ACC112 (cell line): ENCODE measurements at regions not wholly inside any gene's neighbourhood (a gene's known extent, or its start where the extent isn't known, plus 50 kb on each side); places are given as distances from the start of the nearest gene placed in this dataset.

ENCODE experiments used
- H2AFZ ChIP-seq: fragments of 200-600 bp; sonication (generic); one replicate; pipeline ENCODE4 v1.6.0; 2017; ENCODE audit warnings: antibody characterized with exemption, low read length; ENCODE audit not compliant: unreplicated experiment
- H3K27ac ChIP-seq: fragments of 200-600 bp; sonication (generic); 2 replicates; pipeline ENCODE4 v1.5.1; 2014; ENCODE audit warnings: low read depth, mild to moderate bottlenecking, antibody characterized with exemption, low read length, moderate library complexity
- H3K27me3 ChIP-seq: fragments of 200-600 bp; sonication (generic); 2 replicates; pipeline ENCODE4 v1.6.1; 2014; ENCODE audit warnings: mild to moderate bottlenecking, antibody characterized with exemption, low read length, moderate library complexity, mixed read lengths; ENCODE audit not compliant: insufficient read depth
- H3K36me3 ChIP-seq: fragments of 200-600 bp; sonication (generic); 2 replicates; pipeline ENCODE4 v1.6.1; 2016; ENCODE audit warnings: mild to moderate bottlenecking, antibody characterized with exemption, low read length, moderate library complexity, mixed read lengths; ENCODE audit not compliant: insufficient read depth
- H3K4me1 ChIP-seq: fragments of 200-600 bp; sonication (generic); one replicate; pipeline ENCODE4 v1.6.1; 2016; ENCODE audit warnings: low read length, mixed read lengths; ENCODE audit not compliant: insufficient read depth, unreplicated experiment, control insufficient read depth
- H3K4me3 ChIP-seq: fragments of 200-600 bp; sonication (generic); 2 replicates; pipeline ENCODE4 v1.5.1; 2014; ENCODE audit warnings: mild to moderate bottlenecking, low read depth, low read length
- H3K79me2 ChIP-seq: fragments of 200-600 bp; sonication (generic); one replicate; pipeline ENCODE4 v1.6.0; 2016; ENCODE audit warnings: low read length; ENCODE audit not compliant: control insufficient read depth, unreplicated experiment, insufficient read depth

DNA sequence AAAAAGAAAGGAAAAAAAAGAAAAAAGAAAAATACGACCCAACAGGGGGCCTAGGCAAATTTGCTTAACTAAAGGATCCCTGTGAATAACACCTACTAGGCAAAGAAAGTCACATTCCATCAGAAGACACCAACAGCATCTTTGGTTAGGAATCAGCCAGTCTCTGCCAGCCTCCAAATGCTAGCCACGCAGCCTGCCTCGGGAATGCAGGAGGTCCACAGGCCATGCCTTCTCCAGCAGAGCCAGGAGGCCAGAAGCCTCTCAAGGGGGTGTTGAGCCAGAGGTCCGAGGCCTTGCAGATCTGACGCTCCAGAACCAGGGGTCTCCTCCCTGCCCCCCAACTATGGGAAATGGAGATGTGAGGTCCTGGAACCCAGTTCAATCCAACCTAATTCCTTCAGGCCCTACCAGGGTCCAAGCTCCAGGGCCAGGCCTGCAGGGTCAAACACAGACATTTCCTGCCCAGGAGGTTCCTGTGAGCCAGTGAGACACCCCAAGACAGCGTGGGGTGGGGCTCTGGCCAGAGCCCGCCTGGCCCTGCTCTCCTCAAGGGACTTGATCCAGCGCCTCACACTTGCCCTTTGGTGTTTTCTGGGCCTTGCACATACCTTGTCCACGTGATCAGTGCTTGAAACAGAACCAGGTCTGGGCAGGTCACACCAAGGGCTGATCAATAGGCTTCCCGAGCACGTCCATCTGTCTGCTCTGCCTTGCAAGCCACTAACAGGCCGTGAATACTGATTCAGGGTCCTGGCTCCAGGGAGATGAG, 289.6 kb upstream of the ID2 start:
- Histone ChIP-seq H3K79me2 (no peaks in the 10 kb centered on the region), H3K4me3 (no peak overlapping the region), H2AFZ (no peak overlapping the region), H3K27me3 (no peaks in the 10 kb centered on the region), H3K27ac (no peak overlapping the region), H3K36me3 (no peaks in the 10 kb centered on the region), H3K4me1 (peaks cover 11% of the 10 kb centered on the region)

DNA sequence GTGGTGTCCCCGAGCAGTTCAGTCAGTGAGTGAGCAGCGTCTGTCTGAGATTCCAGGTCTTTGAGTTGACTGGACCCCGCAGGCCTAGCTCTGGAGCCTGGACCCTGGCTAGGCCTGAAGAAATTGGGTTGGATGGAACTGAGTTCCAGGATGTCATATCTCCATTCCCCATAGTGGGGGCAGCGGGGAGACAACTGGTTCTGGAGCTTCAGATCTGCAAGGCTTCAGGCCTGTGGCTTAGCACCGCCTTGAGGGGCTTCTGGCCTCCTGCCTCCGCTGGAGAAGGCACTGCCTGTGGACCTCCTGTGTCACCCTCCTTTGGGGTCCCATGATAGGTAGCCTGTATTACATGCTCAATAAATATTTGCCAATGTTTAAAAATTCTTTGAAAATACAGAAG, 288.4 kb upstream of the ID2 start:
- Histone ChIP-seq H3K4me1 (peaks cover 11% of the 10 kb centered on the region), H3K79me2 (no peaks in the 10 kb centered on the region), H3K27me3 (no peaks in the 10 kb centered on the region), H3K36me3 (no peaks in the 10 kb centered on the region), H3K27ac (no peak overlapping the region), H2AFZ (no peak overlapping the region), H3K4me3 (no peak overlapping the region)

DNA sequence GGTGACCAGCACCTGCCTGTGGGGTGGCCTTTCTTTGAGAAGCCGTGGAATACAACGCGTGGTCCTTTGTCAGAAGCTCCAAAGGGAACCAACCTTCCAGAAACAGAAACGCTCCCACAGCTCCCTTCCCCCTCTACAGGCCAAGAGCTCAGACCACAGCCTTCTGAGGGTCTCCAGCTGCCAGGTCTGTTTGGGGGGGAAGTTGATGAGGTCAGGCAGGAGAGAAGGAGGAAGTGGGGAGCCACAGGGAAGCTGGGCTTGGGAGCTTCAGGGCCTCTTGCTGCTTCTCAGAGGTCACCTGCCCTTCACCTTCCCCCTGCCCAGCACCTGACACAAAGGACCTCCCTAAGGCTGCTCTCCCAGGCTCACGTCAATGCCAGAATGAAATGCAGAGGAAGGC, 287.7 kb upstream of the ID2 start:
- no peak overlapping the region for H3K27ac ChIP-seq
- no peaks in the 10 kb centered on the region for H3K27me3 ChIP-seq
- peaks cover 9% of the 10 kb centered on the region for H3K4me1 ChIP-seq
- no peaks in the 10 kb centered on the region for H3K36me3 ChIP-seq
- H3K79me2 ChIP-seq: no peaks in the 10 kb centered on the region
- no peak overlapping the region for H2AFZ ChIP-seq
- H3K4me3 ChIP-seq: no peak overlapping the region

DNA sequence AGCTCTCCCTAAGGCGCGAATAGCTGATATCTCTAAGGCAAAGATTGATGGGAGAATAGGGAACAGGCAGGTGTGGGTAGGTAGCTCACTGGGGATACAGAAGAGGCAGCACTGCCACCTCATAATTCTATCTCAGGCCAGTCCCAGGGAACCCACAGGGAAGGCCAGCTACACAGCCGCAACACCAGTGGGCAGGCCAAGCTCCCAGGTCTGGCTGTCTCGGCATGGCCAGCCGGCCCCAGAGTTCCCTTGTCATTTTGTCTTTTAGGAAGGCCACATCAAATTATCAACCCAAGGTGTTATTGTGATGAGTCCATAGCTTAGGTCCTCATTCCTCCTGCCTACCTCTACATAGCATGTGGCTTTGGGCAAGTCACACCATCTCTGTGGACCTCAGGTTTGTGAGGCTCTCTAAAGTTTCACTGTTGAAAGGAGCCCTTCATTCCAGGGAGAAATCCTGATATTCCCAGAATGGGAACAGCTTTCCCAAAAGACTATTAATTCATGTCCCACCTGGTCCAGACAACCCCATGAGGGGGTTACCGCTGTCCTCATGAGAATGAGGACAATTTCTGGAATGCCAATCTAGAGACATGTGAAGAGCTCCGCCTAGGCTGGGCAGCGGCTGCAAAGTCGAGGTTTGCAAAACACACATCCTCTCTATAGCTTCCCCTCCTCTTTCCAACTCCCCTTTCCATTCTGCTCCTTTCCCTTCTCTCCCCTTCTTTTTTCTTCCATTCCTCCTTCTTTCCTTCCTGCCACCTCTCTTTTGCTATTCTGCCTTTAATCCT, 287.1 kb upstream of the ID2 start:
- H3K27ac ChIP-seq: no peak overlapping the region

DNA sequence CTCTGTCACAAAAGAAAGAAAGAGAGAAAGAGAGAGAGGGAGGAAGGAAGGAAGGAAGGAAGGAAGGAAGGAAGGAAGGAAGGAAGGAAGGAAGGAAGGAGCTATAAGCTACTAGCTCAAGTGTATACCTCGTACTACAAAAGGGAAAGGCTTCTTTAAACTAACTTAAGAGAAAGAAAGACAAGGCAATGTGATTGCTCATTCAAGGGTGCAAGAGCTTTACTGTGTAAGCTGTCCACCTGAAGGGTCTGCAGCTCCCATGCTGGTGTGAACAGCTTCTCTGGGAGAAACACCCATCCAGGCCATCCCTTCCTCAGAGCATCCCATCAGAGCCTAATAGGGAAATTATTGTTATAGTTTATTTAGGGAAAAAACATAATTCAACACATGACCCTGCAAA, 286.1 kb upstream of the ID2 start:
- no peaks in the 10 kb centered on the region for H3K79me2 ChIP-seq
- H3K4me1 ChIP-seq: no peaks in the 10 kb centered on the region
- H3K36me3 ChIP-seq: no peaks in the 10 kb centered on the region
- H3K27me3 ChIP-seq: no peaks in the 10 kb centered on the region
- H3K27ac ChIP-seq: no peak overlapping the region
- no peak overlapping the region for H3K4me3 ChIP-seq
- no peak overlapping the region for H2AFZ ChIP-seq

More for the DNA sequence above, 287.1 kb upstream of the ID2 start:
- no peaks in the 10 kb centered on the region for H3K36me3 ChIP-seq
- H3K27me3 ChIP-seq: no peaks in the 10 kb centered on the region
- peaks cover 3% of the 10 kb centered on the region for H3K4me1 ChIP-seq
- no peaks in the 10 kb centered on the region for H3K79me2 ChIP-seq
- H3K4me3 ChIP-seq: no peak overlapping the region
- no peak overlapping the region for H2AFZ ChIP-seq

DNA sequence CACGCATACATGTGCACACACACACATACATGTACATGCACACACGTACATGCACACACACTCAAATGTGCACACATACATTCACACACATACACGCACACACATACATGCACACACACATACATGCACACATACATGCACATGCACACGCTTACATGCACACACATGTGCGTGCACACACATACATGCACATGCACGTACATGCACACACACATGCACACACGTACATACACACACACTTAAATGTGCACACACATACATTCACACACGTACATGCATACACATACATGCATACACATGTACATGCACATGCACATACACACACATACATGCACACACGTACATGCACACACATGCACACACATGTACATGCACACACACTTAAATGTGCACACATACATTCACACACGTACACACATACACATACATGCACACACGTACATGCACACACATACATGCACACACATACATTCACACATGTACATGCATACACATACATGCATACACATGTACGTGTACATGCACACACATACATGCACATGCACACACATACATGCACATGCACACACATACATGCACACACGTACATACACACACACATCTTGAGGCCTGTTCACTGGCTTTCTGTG, 283.7 kb upstream of the ID2 start:
- Histone ChIP-seq H2AFZ (no peak overlapping the region), H3K79me2 (no peaks in the 10 kb centered on the region), H3K27me3 (0 out of 2 replicates have a peak, but pooled peaks cover 6% of the 10 kb centered on the region), H3K4me3 (no peak overlapping the region), H3K36me3 (no peaks in the 10 kb centered on the region), H3K27ac (no peak overlapping the region), H3K4me1 (no peaks in the 10 kb centered on the region)

DNA sequence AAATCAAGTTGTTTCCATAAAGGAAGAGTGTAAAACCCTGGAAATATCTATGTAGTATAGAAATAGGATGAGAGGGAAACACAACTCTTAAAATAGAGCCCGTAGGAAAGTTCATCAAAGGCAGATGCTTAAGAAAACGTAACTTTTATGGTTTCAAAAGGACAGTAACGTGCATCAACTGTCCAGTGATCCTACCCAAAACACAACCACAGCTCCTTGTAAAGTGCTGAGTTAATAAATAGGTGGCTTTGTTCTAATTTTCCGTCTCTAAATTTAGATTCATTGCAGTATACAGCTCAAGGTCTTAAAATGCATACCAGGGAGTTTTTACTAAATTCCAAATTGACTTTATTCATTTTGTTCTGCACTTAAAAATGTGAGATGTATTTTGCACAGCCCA, 282.1 kb upstream of the ID2 start:
- H3K79me2 ChIP-seq: no peaks in the 10 kb centered on the region
- H2AFZ ChIP-seq: no peak overlapping the region
- 0 out of 2 replicates have a peak, but pooled peaks cover 6% of the 10 kb centered on the region for H3K27me3 ChIP-seq
- H3K27ac ChIP-seq: no peak overlapping the region
- no peaks in the 10 kb centered on the region for H3K36me3 ChIP-seq
- H3K4me1 ChIP-seq: no peaks in the 10 kb centered on the region
- H3K4me3 ChIP-seq: no peak overlapping the region

DNA sequence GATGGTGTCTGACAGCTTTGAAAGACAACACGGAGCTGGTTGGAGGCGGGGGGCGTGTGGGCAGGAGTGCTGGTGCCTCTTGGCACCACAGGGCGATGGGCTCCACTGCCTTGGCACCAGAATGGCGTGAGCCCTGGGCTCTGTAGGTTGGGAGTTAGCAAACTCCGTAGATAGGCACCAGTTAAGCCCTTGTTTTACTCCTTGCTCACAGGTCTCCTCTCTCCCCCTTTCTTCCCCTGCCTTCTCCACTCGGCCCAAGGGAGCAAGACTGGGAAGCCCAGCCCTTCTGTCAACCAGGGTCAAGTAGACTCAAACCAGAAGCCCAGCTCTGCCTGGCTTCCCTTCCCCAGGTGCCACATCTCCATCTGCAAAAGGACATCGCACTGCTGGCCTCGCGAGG, 281.7 kb upstream of the ID2 start:
- Histone ChIP-seq H3K36me3 (no peaks in the 10 kb centered on the region), H3K4me3 (no peak overlapping the region), H2AFZ (no peak overlapping the region), H3K79me2 (no peaks in the 10 kb centered on the region), H3K27ac (no peak overlapping the region), H3K4me1 (no peaks in the 10 kb centered on the region), H3K27me3 (0 out of 2 replicates have a peak, but pooled peaks cover 6% of the 10 kb centered on the region)

DNA sequence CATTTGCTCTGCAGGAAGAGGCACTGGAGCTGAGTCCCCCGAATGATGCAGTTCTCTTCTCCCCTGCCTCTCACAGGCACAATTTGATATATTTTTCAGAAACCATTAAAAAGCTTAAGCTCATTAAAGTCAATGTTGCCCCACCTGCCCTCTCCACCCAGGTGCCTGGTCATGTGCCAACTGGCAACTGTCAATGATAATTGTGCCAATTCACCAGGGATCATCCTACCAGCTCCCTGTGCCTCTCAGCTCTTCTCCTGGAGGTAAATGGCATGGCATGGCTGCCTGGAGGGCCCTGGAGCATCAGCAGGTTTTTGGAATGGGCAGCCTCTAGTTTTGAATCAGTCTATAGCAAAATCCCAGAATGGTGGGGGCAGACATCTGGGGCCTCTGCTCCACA, 279.6 kb upstream of the ID2 start:
- no peaks in the 10 kb centered on the region for H3K4me1 ChIP-seq
- no peak overlapping the region for H2AFZ ChIP-seq
- no peak overlapping the region for H3K27ac ChIP-seq
- no peaks in the 10 kb centered on the region for H3K79me2 ChIP-seq
- no peak overlapping the region for H3K4me3 ChIP-seq
- 0 out of 2 replicates have a peak, but pooled peaks cover 6% of the 10 kb centered on the region for H3K27me3 ChIP-seq
- H3K36me3 ChIP-seq: no peaks in the 10 kb centered on the region

DNA sequence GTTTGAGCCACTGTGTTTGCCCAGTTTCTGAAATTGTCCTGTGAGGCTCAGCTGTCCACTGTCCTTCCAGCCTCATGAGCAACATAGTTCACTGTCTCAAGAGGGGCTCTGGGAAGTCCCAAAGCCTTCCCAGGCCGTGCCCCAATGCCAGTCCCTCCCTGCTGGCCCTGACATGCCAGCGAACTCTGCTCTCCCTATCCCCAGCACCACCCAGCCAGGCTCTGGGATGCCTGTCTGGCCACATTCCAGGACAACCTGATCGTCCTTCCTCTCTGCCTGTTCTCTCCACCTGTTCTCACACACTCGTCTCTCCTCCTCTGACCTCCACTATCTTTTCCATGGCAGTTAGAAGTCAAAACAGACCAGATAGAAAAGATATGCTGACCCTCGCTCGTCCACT, 278.0 kb upstream of the ID2 start:
- 0 out of 2 replicates have a peak, but pooled peaks cover 6% of the 10 kb centered on the region for H3K27me3 ChIP-seq
- H3K36me3 ChIP-seq: no peaks in the 10 kb centered on the region
- no peak overlapping the region for H3K27ac ChIP-seq
- H2AFZ ChIP-seq: no peak overlapping the region
- no peaks in the 10 kb centered on the region for H3K79me2 ChIP-seq
- H3K4me1 ChIP-seq: no peaks in the 10 kb centered on the region
- no peak overlapping the region for H3K4me3 ChIP-seq
